Activated T-cell treated with anti-CD3 and anti-CD28 coated beads for 48 hours (primary cell): ENCODE measurements at regions not wholly inside any gene's neighbourhood (a gene's known extent, or its start where the extent isn't known, plus 50 kb on each side); places are given as distances from the start of the nearest gene placed in this dataset.

Experiments
- DNase-seq: peaks from one replicate; pipeline ENCODE4 v3.0.0-alpha.2; 2020; ENCODE audit warnings: low read depth

DNA sequence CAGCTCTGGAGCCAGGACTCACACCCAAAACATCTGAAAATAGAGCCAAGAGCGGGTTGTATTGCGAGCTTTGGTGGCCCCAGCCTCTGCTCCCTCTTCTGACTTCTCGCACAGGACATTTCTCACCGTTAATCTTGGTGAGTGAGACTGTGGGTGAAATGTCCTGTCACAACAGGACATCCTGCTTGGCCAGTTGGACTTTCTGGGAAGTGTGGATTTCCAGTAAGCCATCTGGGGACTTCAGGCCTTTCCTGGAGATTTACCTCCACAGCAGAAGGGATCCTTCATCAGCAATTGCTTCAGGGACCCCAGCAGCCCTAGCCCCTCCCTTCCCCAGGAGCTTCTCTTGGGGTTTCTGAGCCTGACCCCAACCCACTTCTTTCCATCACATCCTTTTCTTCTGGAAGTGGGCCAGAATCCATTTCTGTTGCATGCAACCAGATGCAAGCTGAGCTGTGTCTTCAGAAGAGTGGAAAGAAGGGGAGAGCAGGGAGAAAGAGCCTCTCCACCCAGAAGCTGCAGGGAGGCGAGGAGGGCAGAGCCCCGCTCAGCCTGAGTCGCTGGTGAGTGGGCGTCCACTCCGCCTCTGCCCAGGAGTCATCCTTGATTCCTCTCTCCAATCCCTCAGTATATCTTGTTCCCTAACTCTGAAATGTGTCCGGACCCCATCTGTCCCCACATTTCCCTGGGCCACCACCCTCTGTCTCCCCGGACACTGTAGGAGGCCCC is 50.3 kb upstream of the GADD45G start:
- DNase-seq, result no peak

- no peak for DNase-seq
Measured at GRCh38 chr9:89553451-89554010, 51.3 kb upstream of the GADD45G start.

DNA sequence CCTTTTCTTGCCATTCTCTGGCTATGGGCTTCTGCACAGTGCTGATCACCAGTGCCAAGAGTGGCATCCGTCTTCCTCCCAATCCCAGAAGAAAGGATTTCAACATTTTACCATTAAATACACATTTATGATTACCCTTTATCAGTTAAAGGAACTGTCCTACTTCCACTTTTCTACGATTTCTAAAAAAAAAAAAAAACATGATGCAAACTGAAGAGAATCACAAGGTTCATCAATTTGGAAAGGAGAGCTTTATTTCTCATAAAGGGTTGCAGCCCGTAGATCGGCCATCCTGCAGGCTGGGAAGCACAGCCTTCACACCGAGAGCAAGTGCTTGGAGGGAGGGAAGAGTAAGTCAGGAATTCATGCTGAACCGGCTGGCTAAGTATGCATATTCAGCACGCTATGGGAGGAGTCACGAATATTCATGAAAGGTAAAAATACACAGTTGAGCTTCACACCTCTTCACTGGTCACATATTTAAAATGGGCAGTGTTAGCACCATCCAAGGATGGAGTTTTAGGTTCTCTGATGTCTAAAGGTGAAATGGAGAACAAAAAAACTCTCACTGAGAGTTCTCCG is 52.5 kb upstream of the SEMA4D start:
- DNase-seq, result no peak

DNA sequence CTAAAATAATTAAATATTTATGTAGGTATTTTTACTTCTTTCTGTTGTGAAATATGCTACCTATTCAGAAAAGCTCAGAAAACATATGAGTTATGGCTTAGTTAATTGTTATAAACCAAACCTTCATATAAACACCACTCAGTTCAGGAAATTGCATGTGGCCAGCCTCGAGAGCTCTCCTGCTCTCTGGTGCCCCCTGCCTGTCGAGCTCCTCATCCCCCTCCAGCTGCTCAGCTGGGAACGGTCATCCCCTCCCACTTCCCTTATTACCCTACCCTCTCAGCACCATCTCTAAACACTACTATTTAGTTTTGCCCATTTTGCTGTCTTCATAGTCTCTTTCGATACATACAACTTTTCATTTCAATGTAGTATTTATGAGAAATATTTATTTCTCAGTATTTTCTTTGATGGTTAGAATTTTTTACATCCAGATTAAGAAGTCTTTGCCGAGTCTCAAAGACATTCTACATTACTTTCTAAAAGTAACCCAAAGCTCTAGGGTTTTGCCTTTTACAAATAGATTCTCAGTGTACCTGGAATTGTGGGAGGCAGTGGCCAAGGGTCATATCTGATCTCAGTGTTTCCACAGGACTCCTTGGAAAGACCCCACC is 51.2 kb upstream of the SEMA4D start:
- peak; percentile 83 for DNase-seq

- DNase-seq, result no peak
Measured at GRCh38 chr9:89548071-89548638, 50.2 kb upstream of the SEMA4D start.
